ENCODE measurements at regions not wholly inside any gene's neighbourhood (a gene's known extent, or its start where the extent isn't known, plus 50 kb on each side); places are given as distances from the start of the nearest gene placed in this dataset.

GRCh38 chr10:36564433-36564832, 561.0 kb upstream of the ANKRD30A start:
- intact Hi-C loops (cut with micrococcal nuclease; ENCODE audit: unreplicated experiment), result no loop called here
- no peaks in the 10 kb centered on the region for H3K9me3 ChIP-seq (replicated peaks; ENCODE audit: control insufficient read depth, insufficient read depth, low read length)
- WGBS (ENCODE audit: insufficient coverage, insufficient replicate concordance, low lambda C conversion rate, missing lambda C conversion rate), result 14% methylated on average over 4 of the region's 4 CpGs
- H3K79me2 ChIP-seq (ENCODE audit: control insufficient read depth, insufficient read depth, low read length), result no peaks in the 10 kb centered on the region
- TF ChIP-seq ATF3 (IDR thresholded peaks at IDR 0.05; ENCODE audit: borderline replicate concordance, extremely low read depth, low read depth, low read length), result no peak
- TF ChIP-seq TCF3 (IDR thresholded peaks at IDR 0.05; ENCODE audit: borderline replicate concordance, insufficient read depth, low read depth, low read length), result no peak
- TF ChIP-seq NR2C1 (IDR thresholded peaks at IDR 0.05), result no peak
- TF ChIP-seq RAD21 (IDR thresholded peaks at IDR 0.05; ENCODE audit: insufficient read depth, low read depth, low read length), result no peak
- no peak for TF ChIP-seq PAX8 (IDR thresholded peaks at IDR 0.05)
- TF ChIP-seq, protein P1, sequence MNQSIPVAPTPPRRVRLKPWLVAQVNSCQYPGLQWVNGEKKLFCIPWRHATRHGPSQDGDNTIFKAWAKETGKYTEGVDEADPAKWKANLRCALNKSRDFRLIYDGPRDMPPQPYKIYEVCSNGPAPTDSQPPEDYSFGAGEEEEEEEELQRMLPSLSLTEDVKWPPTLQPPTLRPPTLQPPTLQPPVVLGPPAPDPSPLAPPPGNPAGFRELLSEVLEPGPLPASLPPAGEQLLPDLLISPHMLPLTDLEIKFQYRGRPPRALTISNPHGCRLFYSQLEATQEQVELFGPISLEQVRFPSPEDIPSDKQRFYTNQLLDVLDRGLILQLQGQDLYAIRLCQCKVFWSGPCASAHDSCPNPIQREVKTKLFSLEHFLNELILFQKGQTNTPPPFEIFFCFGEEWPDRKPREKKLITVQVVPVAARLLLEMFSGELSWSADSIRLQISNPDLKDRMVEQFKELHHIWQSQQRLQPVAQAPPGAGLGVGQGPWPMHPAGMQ (IDR thresholded peaks at IDR 0.05; ENCODE audit: borderline replicate concordance), result no peak
- TF ChIP-seq ZNF384 (IDR thresholded peaks at IDR 0.05; ENCODE audit: borderline replicate concordance, low read depth, low read length), result no peak
- TF ChIP-seq, protein P2, sequence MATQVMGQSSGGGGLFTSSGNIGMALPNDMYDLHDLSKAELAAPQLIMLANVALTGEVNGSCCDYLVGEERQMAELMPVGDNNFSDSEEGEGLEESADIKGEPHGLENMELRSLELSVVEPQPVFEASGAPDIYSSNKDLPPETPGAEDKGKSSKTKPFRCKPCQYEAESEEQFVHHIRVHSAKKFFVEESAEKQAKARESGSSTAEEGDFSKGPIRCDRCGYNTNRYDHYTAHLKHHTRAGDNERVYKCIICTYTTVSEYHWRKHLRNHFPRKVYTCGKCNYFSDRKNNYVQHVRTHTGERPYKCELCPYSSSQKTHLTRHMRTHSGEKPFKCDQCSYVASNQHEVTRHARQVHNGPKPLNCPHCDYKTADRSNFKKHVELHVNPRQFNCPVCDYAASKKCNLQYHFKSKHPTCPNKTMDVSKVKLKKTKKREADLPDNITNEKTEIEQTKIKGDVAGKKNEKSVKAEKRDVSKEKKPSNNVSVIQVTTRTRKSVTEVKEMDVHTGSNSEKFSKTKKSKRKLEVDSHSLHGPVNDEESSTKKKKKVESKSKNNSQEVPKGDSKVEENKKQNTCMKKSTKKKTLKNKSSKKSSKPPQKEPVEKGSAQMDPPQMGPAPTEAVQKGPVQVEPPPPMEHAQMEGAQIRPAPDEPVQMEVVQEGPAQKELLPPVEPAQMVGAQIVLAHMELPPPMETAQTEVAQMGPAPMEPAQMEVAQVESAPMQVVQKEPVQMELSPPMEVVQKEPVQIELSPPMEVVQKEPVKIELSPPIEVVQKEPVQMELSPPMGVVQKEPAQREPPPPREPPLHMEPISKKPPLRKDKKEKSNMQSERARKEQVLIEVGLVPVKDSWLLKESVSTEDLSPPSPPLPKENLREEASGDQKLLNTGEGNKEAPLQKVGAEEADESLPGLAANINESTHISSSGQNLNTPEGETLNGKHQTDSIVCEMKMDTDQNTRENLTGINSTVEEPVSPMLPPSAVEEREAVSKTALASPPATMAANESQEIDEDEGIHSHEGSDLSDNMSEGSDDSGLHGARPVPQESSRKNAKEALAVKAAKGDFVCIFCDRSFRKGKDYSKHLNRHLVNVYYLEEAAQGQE (IDR thresholded peaks at IDR 0.05; ENCODE audit: low read depth, low read length), result no peak
- no peak for TF ChIP-seq CREM (IDR thresholded peaks at IDR 0.05; ENCODE audit: low read depth)
- TF ChIP-seq RFX5 (IDR thresholded peaks at IDR 0.05; ENCODE audit: low read depth, low read length), result no peak
- TF ChIP-seq ATF7 (IDR thresholded peaks at IDR 0.05; ENCODE audit: low read depth), result no peak
- in situ Hi-C loops (cut with MboI), result no loop called here
- ChIA-PET RAD21 (ENCODE audit: unreplicated experiment) (no interaction called here), SMC1A (ENCODE audit: uncharacterized antibody, unreplicated experiment) (no interaction called here), CTCF (no interaction called here), POLR2A (no interaction called here)
- no peaks in the 10 kb centered on the region for H3K36me3 ChIP-seq (ENCODE audit: control insufficient read depth in 2 of 2, insufficient read depth in 2 of 2, low read length in 1 of 2)
- no peak overlapping the region for H3K4me3 ChIP-seq
- ATAC-seq (no peak), DNase-seq (ENCODE audit: low read depth, low spot score) (no peak), FAIRE-seq (no peak)
- no peak overlapping the region for H3K4me2 ChIP-seq (ENCODE audit: control insufficient read depth, insufficient read depth)
- no peak overlapping the region for H3K9ac ChIP-seq (ENCODE audit: control insufficient read depth, insufficient read depth, low read length)
- H3K27ac ChIP-seq (ENCODE audit: control insufficient read depth, insufficient read depth), result no peak overlapping the region
- BruUV-seq (replicated peaks), result no TSS peak
- H3K27me3 ChIP-seq (replicated peaks in 1 of 2; ENCODE audit: control insufficient read depth in 2 of 2, insufficient read depth in 2 of 2, low read length in 1 of 2), result no peaks in the 10 kb centered on the region
- no peak overlapping the region for H2AFZ ChIP-seq (ENCODE audit: control insufficient read depth, low read depth, low read length)
- no peaks in the 10 kb centered on the region for H4K20me1 ChIP-seq (ENCODE audit: control insufficient read depth, insufficient read depth)
- H3K4me1 ChIP-seq (ENCODE audit: control insufficient read depth, insufficient read depth, low read length), result no peaks in the 10 kb centered on the region
